GM23248 (cell line): ENCODE measurements at regions not wholly inside any gene's neighbourhood (a gene's known extent, or its start where the extent isn't known, plus 50 kb on each side); places are given as distances from the start of the nearest gene placed in this dataset.

Experiments
- DNase-seq: peaks from one replicate; pipeline ENCODE4 v3.0.0-alpha.2; 2015
- H2AFZ ChIP-seq: fragments of 200-600 bp; sonication (generic); 2 replicates; pipeline ENCODE4 v1.6.1; 2016; ENCODE audit warnings: antibody characterized with exemption
- H3F3A ChIP-seq: fragments of 200-600 bp; sonication (generic); 2 replicates; pipeline ENCODE4 v1.6.1; 2016; ENCODE audit warnings: mild to moderate bottlenecking, antibody characterized with exemption, mixed run types; ENCODE audit not compliant: insufficient read depth
- H3K27ac ChIP-seq: fragments of 200-600 bp; sonication (generic); 2 replicates; pipeline ENCODE4 v1.5.1; 2016; ENCODE audit warnings: mild to moderate bottlenecking
- H3K27me3 ChIP-seq: fragments of 200-600 bp; sonication (generic); replicated peaks from 2 replicates; pipeline ENCODE4 v1.6.1; 2016; ENCODE audit warnings: mild to moderate bottlenecking; ENCODE audit not compliant: insufficient read depth
- H3K36me3 ChIP-seq: fragments of 200-600 bp; sonication (generic); 2 replicates; pipeline ENCODE4 v1.6.1; 2016; ENCODE audit warnings: low read depth, mild to moderate bottlenecking
- H3K4me1 ChIP-seq: fragments of 200-600 bp; sonication (generic); 2 replicates; pipeline ENCODE4 v1.6.1; 2016; ENCODE audit warnings: mild to moderate bottlenecking; ENCODE audit not compliant: insufficient read depth
- H3K4me2 ChIP-seq: fragments of 200-600 bp; sonication (generic); one replicate; pipeline ENCODE4 v1.6.1; 2016; ENCODE audit warnings: mild to moderate bottlenecking; ENCODE audit not compliant: unreplicated experiment
- H3K4me3 ChIP-seq: fragments of 200-600 bp; sonication (generic); 2 replicates; pipeline ENCODE4 v1.5.1; 2016; ENCODE audit warnings: mild to moderate bottlenecking
- H3K79me2 ChIP-seq: fragments of 200-600 bp; sonication (generic); 2 replicates; pipeline ENCODE4 v1.6.1; 2016; ENCODE audit warnings: mild to moderate bottlenecking; ENCODE audit not compliant: insufficient read depth
- H3K9ac ChIP-seq: fragments of 200-600 bp; sonication (generic); 2 replicates; pipeline ENCODE4 v1.6.1; 2016; ENCODE audit warnings: mild to moderate bottlenecking
- H3K9me2 ChIP-seq: fragments of 200-600 bp; sonication (generic); 2 replicates; pipeline ENCODE4 v1.6.1; 2016; ENCODE audit warnings: mixed run types, mild to moderate bottlenecking, moderate library complexity; ENCODE audit not compliant: insufficient read depth
- H3K9me3 ChIP-seq: fragments of 200-600 bp; sonication (generic); one replicate; pipeline ENCODE4 v1.6.1; 2017; ENCODE audit warnings: low read depth
- H4K20me1 ChIP-seq: fragments of 200-600 bp; sonication (generic); 2 replicates; pipeline ENCODE4 v1.6.0; 2016; ENCODE audit not compliant: insufficient read depth
- EZH2 ChIP-seq: fragments of 200-600 bp; sonication (generic); IDR thresholded peaks from 2 replicates; pipeline ENCODE4 v1.6.1; 2018; ENCODE audit warnings: antibody characterized with exemption, mild to moderate bottlenecking; ENCODE audit not compliant: insufficient read depth, poor library complexity, severe bottlenecking
- EZH2phosphoT487 ChIP-seq: fragments of 200-600 bp; sonication (generic); IDR thresholded peaks from 2 replicates; pipeline ENCODE4 v1.6.1; 2018; ENCODE audit warnings: antibody characterized with exemption, moderate library complexity, mild to moderate bottlenecking, low read depth; ENCODE audit not compliant: insufficient read depth
- WGBS, 2 experiments: methylation state at CpG; one replicate each; pipeline ENCODE4 v1.1.6; 2015 to 2017; ENCODE audit warnings: low lambda C conversion rate in 2 of 2, low coverage in 1 of 2; ENCODE audit errors: missing lambda C conversion rate in 2 of 2; 5-methylcytosine and 5-hydroxymethylcytosine counted together
- in situ Hi-C: fragments of 300-500 bp; cut with MboI; formaldehyde crosslinking; loops from 2 replicates; pipeline ENCODE4 v1.15.0; 2020

DNA sequence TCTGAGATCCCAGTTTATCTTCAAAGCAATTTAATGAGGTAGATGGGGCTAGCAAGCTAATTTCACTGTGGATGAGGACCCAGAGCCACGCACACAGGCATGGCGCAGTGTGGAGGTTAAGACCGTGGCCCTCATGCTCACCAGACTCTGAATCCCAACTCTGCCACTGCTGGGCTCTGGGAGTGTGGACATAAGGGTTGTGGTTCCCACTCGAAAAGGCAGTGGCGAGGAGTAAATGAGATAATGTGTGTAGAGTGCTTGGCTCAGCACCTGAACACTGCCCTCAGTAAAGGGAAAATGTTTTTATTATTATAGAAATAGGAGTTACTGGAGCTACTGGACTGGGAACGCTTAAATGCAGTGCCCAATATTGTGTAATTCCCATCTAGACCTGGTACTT is 243.5 kb upstream of the TPM1 start:
- H3K27me3 ChIP-seq = no peaks in the 10 kb centered on the region
- H3K79me2 ChIP-seq = no peaks in the 10 kb centered on the region
- H3K4me2 ChIP-seq = no peak overlapping the region
- no peaks in the 10 kb centered on the region for H3K9me3 ChIP-seq
- H3K4me3 ChIP-seq = no peak overlapping the region
- H4K20me1 ChIP-seq = no peaks in the 10 kb centered on the region
- in situ Hi-C loops = loop anchor here (25.0 kb wide), 1 partner anchor 613 kb away; no protein-coding TSS in a partner anchor
- 98% methylated on average over 6 of the region's 6 CpGs for WGBS, 2 experiments
- no peak overlapping the region for H3K27ac ChIP-seq
- no peaks in the 10 kb centered on the region for H3K36me3 ChIP-seq
- H3K9me2 ChIP-seq = no peaks in the 10 kb centered on the region
- 0 out of 2 replicates have a peak, but pooled peaks cover 4% of the 10 kb centered on the region for H3F3A ChIP-seq
- no peaks in the 10 kb centered on the region for H3K4me1 ChIP-seq
- no peak for TF ChIP-seq EZH2phosphoT487
- no peak for TF ChIP-seq EZH2
- H3K9ac ChIP-seq = no peak overlapping the region
- no peak overlapping the region for H2AFZ ChIP-seq
- no peak for DNase-seq

- H3K36me3 ChIP-seq = no peaks in the 10 kb centered on the region
- in situ Hi-C loops = loop anchor here (25.0 kb wide), 1 partner anchor 612 kb away; no protein-coding TSS in a partner anchor
- no peaks in the 10 kb centered on the region for H3K9me2 ChIP-seq
- no peaks in the 10 kb centered on the region for H3K79me2 ChIP-seq
- no peak for DNase-seq
- H3F3A ChIP-seq = 0 out of 2 replicates have a peak, but pooled peaks cover 4% of the 10 kb centered on the region
- no peaks in the 10 kb centered on the region for H3K27me3 ChIP-seq
- H2AFZ ChIP-seq = no peak overlapping the region
- H3K9ac ChIP-seq = no peak overlapping the region
- H3K4me2 ChIP-seq = no peak overlapping the region
- no peaks in the 10 kb centered on the region for H4K20me1 ChIP-seq
- H3K27ac ChIP-seq = no peak overlapping the region
- H3K4me3 ChIP-seq = no peak overlapping the region
- H3K4me1 ChIP-seq = no peaks in the 10 kb centered on the region
- H3K9me3 ChIP-seq = no peaks in the 10 kb centered on the region
- 94 to 97% methylated on average over 3 of the region's 3 CpGs for WGBS, 2 experiments
- TF ChIP-seq EZH2phosphoT487 (no peak), EZH2 (no peak)
Measured at GRCh38 chr15:62799919-62800318, 242.6 kb upstream of the TPM1 start.

GRCh38 chr15:62802612-62803011 is 239.9 kb upstream of the TPM1 start:
- H3K4me3 ChIP-seq = no peak overlapping the region
- H3K4me1 ChIP-seq = no peaks in the 10 kb centered on the region
- no peak overlapping the region for H3K4me2 ChIP-seq
- H3K27ac ChIP-seq = no peak overlapping the region
- no peaks in the 10 kb centered on the region for H3K9me3 ChIP-seq
- 94 to 96% methylated on average over 2 of the region's 2 CpGs for WGBS, 2 experiments
- TF ChIP-seq EZH2 = no peak
- no peak overlapping the region for H3K9ac ChIP-seq
- no peaks in the 10 kb centered on the region for H3K36me3 ChIP-seq
- no peaks in the 10 kb centered on the region for H3K79me2 ChIP-seq
- H3K27me3 ChIP-seq = no peaks in the 10 kb centered on the region
- H4K20me1 ChIP-seq = no peaks in the 10 kb centered on the region
- H3F3A ChIP-seq = 0 out of 2 replicates have a peak, but pooled peaks cover 4% of the 10 kb centered on the region
- H2AFZ ChIP-seq = no peak overlapping the region
- H3K9me2 ChIP-seq = no peaks in the 10 kb centered on the region
- no peak for DNase-seq
- in situ Hi-C loops = no loop called here

GRCh38 chr15:62803856-62804400 is 238.6 kb upstream of the TPM1 start:
- H3K4me3 ChIP-seq = no peak overlapping the region
- H2AFZ ChIP-seq = no peak overlapping the region
- no peaks in the 10 kb centered on the region for H4K20me1 ChIP-seq
- WGBS, 2 experiments = 95 to 97% methylated on average over 5 of the region's 5 CpGs
- H3K27me3 ChIP-seq = no peaks in the 10 kb centered on the region
- H3K79me2 ChIP-seq = no peaks in the 10 kb centered on the region
- H3K9ac ChIP-seq = no peak overlapping the region
- no peaks in the 10 kb centered on the region for H3K9me3 ChIP-seq
- in situ Hi-C loops = no loop called here
- 0 out of 2 replicates have a peak, but pooled peaks cover 2% of the 10 kb centered on the region for H3K4me1 ChIP-seq
- no peak overlapping the region for H3K27ac ChIP-seq
- DNase-seq = no peak
- peaks cover 10% of the 10 kb centered on the region; the same call in 1 of the 2 replicates for H3F3A ChIP-seq
- TF ChIP-seq EZH2 = no peak
- no peak for TF ChIP-seq EZH2phosphoT487
- H3K36me3 ChIP-seq = no peaks in the 10 kb centered on the region
- H3K4me2 ChIP-seq = no peak overlapping the region
- no peaks in the 10 kb centered on the region for H3K9me2 ChIP-seq
